ENCODE measurements at regions not wholly inside any gene's neighbourhood (a gene's known extent, or its start where the extent isn't known, plus 50 kb on each side); places are given as distances from the start of the nearest gene placed in this dataset.

DNA sequence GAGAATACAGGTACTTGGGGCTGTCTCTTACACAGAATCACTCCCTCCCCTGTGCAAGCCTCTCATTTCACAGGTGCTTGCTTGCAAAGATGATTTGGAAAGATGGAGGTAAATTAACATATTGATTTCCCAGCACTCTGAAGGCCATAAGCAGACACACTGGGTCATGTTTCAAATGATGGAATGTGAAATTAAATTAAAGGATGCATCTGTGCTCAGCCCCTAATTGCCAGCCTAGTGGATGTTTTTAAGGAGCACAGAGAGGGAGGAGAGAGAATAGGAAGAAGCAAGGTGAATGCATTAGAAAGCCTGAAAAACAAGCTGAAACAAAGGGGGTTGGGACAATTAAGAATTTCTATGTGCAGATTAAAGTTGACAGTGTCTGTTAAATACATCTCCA, 96.1 kb upstream of the GRIP1 start:
- no peaks in the 10 kb centered on the region for H3K9me3 ChIP-seq (ENCODE audit: low read length)
- H3K79me2 ChIP-seq (ENCODE audit: insufficient read depth, low read depth, low read length), result no peaks in the 10 kb centered on the region
- H3K9me2 ChIP-seq (ENCODE audit: insufficient read depth, low read length), result no peaks in the 10 kb centered on the region
- ChIA-PET POLR2A (interaction anchor here (0.7 to 1.0 kb wide), 4 partner anchors 13 to 1896 kb away, joined by 3 to 4 read pairs (median 3); no protein-coding TSS in a partner anchor), CTCF (ENCODE audit: unreplicated experiment) (no interaction called here)
- H3K27ac ChIP-seq (ENCODE audit: low read depth, low read length, poor library complexity, severe bottlenecking), result no peak overlapping the region
- no TSS peak for BruUV-seq (replicated peaks)
- TF ChIP-seq, protein P1, sequence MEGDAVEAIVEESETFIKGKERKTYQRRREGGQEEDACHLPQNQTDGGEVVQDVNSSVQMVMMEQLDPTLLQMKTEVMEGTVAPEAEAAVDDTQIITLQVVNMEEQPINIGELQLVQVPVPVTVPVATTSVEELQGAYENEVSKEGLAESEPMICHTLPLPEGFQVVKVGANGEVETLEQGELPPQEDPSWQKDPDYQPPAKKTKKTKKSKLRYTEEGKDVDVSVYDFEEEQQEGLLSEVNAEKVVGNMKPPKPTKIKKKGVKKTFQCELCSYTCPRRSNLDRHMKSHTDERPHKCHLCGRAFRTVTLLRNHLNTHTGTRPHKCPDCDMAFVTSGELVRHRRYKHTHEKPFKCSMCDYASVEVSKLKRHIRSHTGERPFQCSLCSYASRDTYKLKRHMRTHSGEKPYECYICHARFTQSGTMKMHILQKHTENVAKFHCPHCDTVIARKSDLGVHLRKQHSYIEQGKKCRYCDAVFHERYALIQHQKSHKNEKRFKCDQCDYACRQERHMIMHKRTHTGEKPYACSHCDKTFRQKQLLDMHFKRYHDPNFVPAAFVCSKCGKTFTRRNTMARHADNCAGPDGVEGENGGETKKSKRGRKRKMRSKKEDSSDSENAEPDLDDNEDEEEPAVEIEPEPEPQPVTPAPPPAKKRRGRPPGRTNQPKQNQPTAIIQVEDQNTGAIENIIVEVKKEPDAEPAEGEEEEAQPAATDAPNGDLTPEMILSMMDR (conservative IDR thresholded peaks at IDR 0.05; ENCODE audit: low read length), result no peak
- TF ChIP-seq EZH2phosphoT487 (IDR thresholded peaks at IDR 0.05; ENCODE audit: borderline replicate concordance, low read depth, low read length), result no peak
- H3K36me3 ChIP-seq (ENCODE audit: insufficient read depth, low read length), result no peaks in the 10 kb centered on the region
- DNase-seq (ENCODE audit: low spot score), result no peak
- H4K20me1 ChIP-seq (ENCODE audit: insufficient read depth, low read length), result no peaks in the 10 kb centered on the region
- no peak overlapping the region for H3K4me3 ChIP-seq (ENCODE audit: low read depth, low read length, poor library complexity, severe bottlenecking)
- intact Hi-C loops (cut with micrococcal nuclease; ENCODE audit: unreplicated experiment), result no loop called here
- no peak overlapping the region for H2AFZ ChIP-seq (ENCODE audit: low read length)
- H3K4me2 ChIP-seq (ENCODE audit: low read length), result no peak overlapping the region
- no peaks in the 10 kb centered on the region for H3K4me1 ChIP-seq (ENCODE audit: insufficient read depth, low read length, poor library complexity, severe bottlenecking)

DNA sequence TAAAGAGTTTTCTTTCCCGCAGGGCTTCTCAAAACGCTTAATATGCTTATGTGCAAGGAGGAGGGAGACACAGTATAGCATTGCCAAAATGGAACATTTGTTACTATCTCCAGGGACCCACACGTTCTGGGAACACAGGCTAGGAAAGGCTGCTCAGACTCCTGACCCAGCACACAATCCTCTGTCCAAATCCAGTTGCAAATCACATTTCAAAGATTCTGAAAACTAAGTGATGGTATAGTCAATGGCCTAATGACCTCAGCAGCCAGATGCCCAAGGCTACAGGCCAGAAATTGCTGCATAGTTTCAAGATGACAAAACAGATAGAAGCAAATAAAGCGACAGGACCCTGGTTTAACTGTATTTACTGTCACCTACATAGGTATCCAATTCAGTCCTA, 97.0 kb upstream of the GRIP1 start:
- H2AFZ ChIP-seq (ENCODE audit: low read length), result no peak overlapping the region
- no peak overlapping the region for H3K4me2 ChIP-seq (ENCODE audit: low read length)
- POLR2A ChIA-PET, result interaction anchor here (0.5 to 0.7 kb wide), 3 partner anchors 307 to 1786 kb away, joined by 3 to 4 read pairs (median 3); no protein-coding TSS in a partner anchor
- CTCF ChIA-PET (ENCODE audit: unreplicated experiment), result no interaction called here
- H4K20me1 ChIP-seq (ENCODE audit: insufficient read depth, low read length), result no peaks in the 10 kb centered on the region
- intact Hi-C loops (cut with micrococcal nuclease; ENCODE audit: unreplicated experiment), result no loop called here
- TF ChIP-seq, protein P1 (conservative IDR thresholded peaks at IDR 0.05; ENCODE audit: low read length), result no peak
- TF ChIP-seq EZH2phosphoT487 (IDR thresholded peaks at IDR 0.05; ENCODE audit: borderline replicate concordance, low read depth, low read length), result no peak
- no peaks in the 10 kb centered on the region for H3K9me2 ChIP-seq (ENCODE audit: insufficient read depth, low read length)
- no peaks in the 10 kb centered on the region for H3K36me3 ChIP-seq (ENCODE audit: insufficient read depth, low read length)
- no peaks in the 10 kb centered on the region for H3K79me2 ChIP-seq (ENCODE audit: insufficient read depth, low read depth, low read length)
- DNase-seq (ENCODE audit: low spot score), result no peak
- H3K27ac ChIP-seq (ENCODE audit: low read depth, low read length, poor library complexity, severe bottlenecking), result no peak overlapping the region
- H3K4me3 ChIP-seq (ENCODE audit: low read depth, low read length, poor library complexity, severe bottlenecking), result no peak overlapping the region
- no TSS peak for BruUV-seq (replicated peaks)
- H3K4me1 ChIP-seq (ENCODE audit: insufficient read depth, low read length, poor library complexity, severe bottlenecking), result no peaks in the 10 kb centered on the region
- H3K9me3 ChIP-seq (ENCODE audit: low read length), result no peaks in the 10 kb centered on the region

DNA sequence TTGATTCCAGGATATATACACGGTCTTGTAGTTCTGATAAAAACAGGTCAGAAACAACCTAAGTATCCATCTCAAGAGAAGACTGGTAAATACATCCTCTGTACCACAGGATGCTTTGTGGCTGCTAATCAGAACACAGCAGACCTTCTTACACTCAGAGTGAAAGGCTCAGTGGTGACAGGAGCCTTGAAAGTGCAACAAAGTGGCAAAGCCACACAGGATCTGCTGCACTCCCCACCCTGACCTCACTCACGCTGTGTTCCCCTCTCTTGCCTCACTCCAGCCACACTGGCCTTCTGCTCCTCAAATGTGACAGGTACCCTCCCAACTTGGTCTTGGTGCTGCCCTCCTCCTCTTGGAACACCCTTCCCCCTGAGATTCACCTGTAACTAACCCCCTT, 98.1 kb upstream of the GRIP1 start:
- intact Hi-C loops (cut with micrococcal nuclease; ENCODE audit: unreplicated experiment), result no loop called here
- H3K79me2 ChIP-seq (ENCODE audit: insufficient read depth, low read depth, low read length), result no peaks in the 10 kb centered on the region
- DNase-seq (ENCODE audit: low spot score), result no peak
- no peaks in the 10 kb centered on the region for H3K9me3 ChIP-seq (ENCODE audit: low read length)
- H3K4me1 ChIP-seq (ENCODE audit: insufficient read depth, low read length, poor library complexity, severe bottlenecking), result no peaks in the 10 kb centered on the region
- ChIA-PET CTCF (ENCODE audit: unreplicated experiment) (no interaction called here), POLR2A (no interaction called here)
- no peaks in the 10 kb centered on the region for H3K9me2 ChIP-seq (ENCODE audit: insufficient read depth, low read length)
- H3K4me2 ChIP-seq (ENCODE audit: low read length), result no peak overlapping the region
- H3K36me3 ChIP-seq (ENCODE audit: insufficient read depth, low read length), result no peaks in the 10 kb centered on the region
- H3K27ac ChIP-seq (ENCODE audit: low read depth, low read length, poor library complexity, severe bottlenecking), result no peak overlapping the region
- no peak overlapping the region for H3K4me3 ChIP-seq (ENCODE audit: low read depth, low read length, poor library complexity, severe bottlenecking)
- BruUV-seq (replicated peaks), result no TSS peak
- H4K20me1 ChIP-seq (ENCODE audit: insufficient read depth, low read length), result no peaks in the 10 kb centered on the region
- H2AFZ ChIP-seq (ENCODE audit: low read length), result no peak overlapping the region
- TF ChIP-seq EZH2phosphoT487 (IDR thresholded peaks at IDR 0.05; ENCODE audit: borderline replicate concordance, low read depth, low read length), result no peak
- TF ChIP-seq, protein P1 (conservative IDR thresholded peaks at IDR 0.05; ENCODE audit: low read length), result no peak
